Osteoblast (primary cell): ENCODE measurements at regions not wholly inside any gene's neighbourhood (a gene's known extent, or its start where the extent isn't known, plus 50 kb on each side); places are given as distances from the start of the nearest gene placed in this dataset.
"Not testable (repeated sequence)": the region's sequence is repeated elsewhere in the genome, so short reads cannot be mapped to it uniquely, and the experiment has no call there.

Experiments
- DNase-seq: peaks from one replicate; pipeline ENCODE4 v3.0.0; 2011; ENCODE audit warnings: low spot score, mixed read lengths; ENCODE audit not compliant: insufficient read length; ENCODE audit errors: missing footprints
- H2AFZ ChIP-seq: 2 replicates; pipeline ENCODE4 v1.6.0; 2011; ENCODE audit warnings: mild to moderate bottlenecking, low read length
- H3K27ac ChIP-seq: 2 replicates; pipeline ENCODE4 v1.5.1; 2011; ENCODE audit warnings: mild to moderate bottlenecking, low read depth, low read length, moderate library complexity
- H3K27me3 ChIP-seq: 2 replicates; pipeline ENCODE4 v1.6.0; 2012; ENCODE audit warnings: mild to moderate bottlenecking, control low read depth, inconsistent platforms, low read length, moderate library complexity; ENCODE audit not compliant: insufficient read depth
- H3K36me3 ChIP-seq: 2 replicates; pipeline ENCODE4 v1.5.1; 2011; ENCODE audit warnings: mild to moderate bottlenecking, low read length, control low read depth, moderate library complexity; ENCODE audit not compliant: insufficient read depth
- H3K4me1 ChIP-seq: 2 replicates; pipeline ENCODE4 v1.5.1; 2011; ENCODE audit warnings: mild to moderate bottlenecking, low read length, control low read depth, moderate library complexity; ENCODE audit not compliant: insufficient read depth
- H3K4me2 ChIP-seq: 2 replicates; pipeline ENCODE4 v1.6.0; 2011; ENCODE audit warnings: mild to moderate bottlenecking, low read length; ENCODE audit not compliant: insufficient read depth
- H3K4me3 ChIP-seq: fragments of 200-600 bp; sonication (generic); 3 replicates; pipeline ENCODE4 v1.5.1; 2012; ENCODE audit warnings: mild to moderate bottlenecking, low read length, inconsistent platforms; ENCODE audit not compliant: insufficient read depth
- H3K79me2 ChIP-seq: 2 replicates; pipeline ENCODE4 v1.6.0; 2012; ENCODE audit warnings: mild to moderate bottlenecking, low read length, control low read depth, inconsistent platforms; ENCODE audit not compliant: insufficient read depth
- H3K9me3 ChIP-seq: 2 replicates; pipeline ENCODE4 v1.5.1; 2011; ENCODE audit warnings: low read depth, low read length, control low read depth
- H4K20me1 ChIP-seq: 2 replicates; pipeline ENCODE4 v1.6.0; 2012; ENCODE audit warnings: mild to moderate bottlenecking, low read length, control low read depth; ENCODE audit not compliant: insufficient read depth
- CTCF ChIP-seq: IDR thresholded peaks from 2 replicates; pipeline ENCODE4 v1.5.1; 2011; ENCODE audit warnings: mild to moderate bottlenecking, low read depth, low read length, moderate library complexity; ENCODE audit errors: extremely low read depth

- no peak for DNase-seq
- Histone ChIP-seq H3K27ac (no peak overlapping the region), H3K4me3 (no peak overlapping the region), H2AFZ (no peak overlapping the region), H3K79me2 (no peaks in the 10 kb centered on the region), H3K36me3 (no peaks in the 10 kb centered on the region), H3K9me3 (no peaks in the 10 kb centered on the region), H3K4me2 (no peak overlapping the region), H3K27me3 (no peaks in the 10 kb centered on the region), H3K4me1 (no peaks in the 10 kb centered on the region), H4K20me1 (no peaks in the 10 kb centered on the region)
- TF ChIP-seq CTCF = no peak
Measured at GRCh38 chr5:87588316-87588715, 175.6 kb upstream of the CCNH start.

- not testable (repeated sequence) for H3K4me2 ChIP-seq, H3K4me3 ChIP-seq, H3K9me3 ChIP-seq, H3K27ac ChIP-seq, H3K36me3 ChIP-seq, DNase-seq, H4K20me1 ChIP-seq, H3K4me1 ChIP-seq, H3K79me2 ChIP-seq, H3K27me3 ChIP-seq, H2AFZ ChIP-seq
Measured at GRCh38 chr5:87583704-87584103, 171.0 kb upstream of the CCNH start.

DNA sequence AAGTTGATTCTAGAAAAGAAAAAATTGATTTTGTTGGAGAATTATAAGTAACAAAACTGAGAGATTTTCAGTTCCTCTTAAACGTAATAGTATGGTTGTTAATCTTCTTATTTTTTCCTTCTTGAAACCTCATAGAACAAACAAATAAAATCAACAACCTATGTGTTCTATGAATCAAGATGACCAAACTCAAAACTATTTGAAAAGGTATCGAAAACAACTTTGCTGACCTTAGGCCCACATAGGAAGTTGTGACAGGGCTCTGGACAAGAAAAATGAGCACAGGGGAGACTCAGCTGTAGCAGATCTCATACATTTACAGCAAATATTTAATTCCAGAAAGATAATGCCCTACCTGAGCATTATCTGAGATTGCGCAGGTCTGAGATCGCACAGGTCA is 169.4 kb upstream of the CCNH start:
- Histone ChIP-seq H3K27ac (no peak overlapping the region), H4K20me1 (no peaks in the 10 kb centered on the region), H3K27me3 (no peaks in the 10 kb centered on the region), H3K79me2 (no peaks in the 10 kb centered on the region), H2AFZ (no peak overlapping the region), H3K4me2 (no peak overlapping the region), H3K4me1 (no peaks in the 10 kb centered on the region), H3K36me3 (no peaks in the 10 kb centered on the region), H3K9me3 (no peaks in the 10 kb centered on the region), H3K4me3 (no peak overlapping the region)
- DNase-seq = no peak
- no peak for TF ChIP-seq CTCF

GRCh38 chr5:87581661-87582060 is 168.9 kb upstream of the CCNH start:
- Histone ChIP-seq H3K9me3 (no peaks in the 10 kb centered on the region), H3K27ac (no peak overlapping the region), H4K20me1 (no peaks in the 10 kb centered on the region), H3K4me3 (no peak overlapping the region), H3K4me2 (no peak overlapping the region), H3K4me1 (no peaks in the 10 kb centered on the region), H3K79me2 (no peaks in the 10 kb centered on the region), H2AFZ (no peak overlapping the region), H3K27me3 (no peaks in the 10 kb centered on the region), H3K36me3 (no peaks in the 10 kb centered on the region)
- DNase-seq = no peak
- TF ChIP-seq CTCF = no peak

DNA sequence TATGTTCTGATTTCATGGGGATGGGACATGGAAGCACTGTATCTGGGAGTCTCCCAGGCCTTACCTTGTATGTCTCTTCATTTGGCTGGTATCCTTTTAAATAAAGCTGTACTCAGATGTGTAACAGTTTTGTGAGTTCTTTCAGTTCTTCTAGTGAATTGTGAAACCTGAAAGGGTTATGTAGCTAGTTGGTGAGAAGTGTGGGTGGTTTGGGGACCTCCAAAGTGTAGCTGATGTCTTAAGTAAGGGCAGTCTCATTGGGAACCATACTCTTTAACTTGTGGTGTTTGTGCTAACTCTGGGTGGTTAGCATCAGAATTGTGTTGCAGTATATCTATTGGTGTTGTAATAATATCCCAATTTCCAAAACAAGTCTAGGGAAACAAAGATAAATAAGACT is 166.9 kb upstream of the CCNH start:
- no peaks in the 10 kb centered on the region for H3K79me2 ChIP-seq
- no peak for DNase-seq
- H4K20me1 ChIP-seq = no peaks in the 10 kb centered on the region
- no peak overlapping the region for H3K4me2 ChIP-seq
- no peaks in the 10 kb centered on the region for H3K9me3 ChIP-seq
- no peak overlapping the region for H3K27ac ChIP-seq
- H3K36me3 ChIP-seq = no peaks in the 10 kb centered on the region
- no peak overlapping the region for H3K4me3 ChIP-seq
- H3K27me3 ChIP-seq = no peaks in the 10 kb centered on the region
- no peak overlapping the region for H2AFZ ChIP-seq
- no peak for TF ChIP-seq CTCF
- no peaks in the 10 kb centered on the region for H3K4me1 ChIP-seq
